WTC11 (cell line): ENCODE measurements at regions not wholly inside any gene's neighbourhood (a gene's known extent, or its start where the extent isn't known, plus 50 kb on each side); places are given as distances from the start of the nearest gene placed in this dataset.

Source experiments
- ATAC-seq: fragments of 200-7000 bp; cut with Tn5 transposase; 2 replicates; pipeline ENCODE4 v1.10.0; 2021; ENCODE audit warnings: mild to moderate bottlenecking, moderate library complexity
- CTCF ChIA-PET: fragments of 300-600 bp; sonication (Branson Sonifier 250); formaldehyde crosslinking; loops from one replicate; lab custom pipeline; 2021; ENCODE audit warnings: antibody characterized with exemption; lab: Charles Lee
- POLR2A ChIA-PET: fragments of 350-600 bp; sonication (Branson Sonifier 250); formaldehyde crosslinking; loops from one replicate; lab custom pipeline; 2021; ENCODE audit warnings: antibody characterized with exemption; lab: Charles Lee
- DNase-seq: peaks from one replicate; pipeline ENCODE4 v3.0.0; 2021; ENCODE audit warnings: low spot score
- H3K27ac Mint-ChIP-seq: 2 replicates; pipeline ENCODE4 v1.8.0; 2021; ENCODE audit warnings: mixed read lengths
- H3K27me3 Mint-ChIP-seq: 2 replicates; pipeline ENCODE4 v1.8.0; 2021; ENCODE audit warnings: low read depth, mild to moderate bottlenecking, moderate library complexity, mixed read lengths
- H3K36me3 Mint-ChIP-seq: 2 replicates; pipeline ENCODE4 v1.8.0; 2021; ENCODE audit warnings: mixed read lengths
- H3K4me1 Mint-ChIP-seq: 2 replicates; pipeline ENCODE4 v1.8.0; 2022; ENCODE audit warnings: mixed read lengths
- H3K4me3 Mint-ChIP-seq: 2 replicates; pipeline ENCODE4 v1.8.0; 2021; ENCODE audit warnings: mild to moderate bottlenecking, moderate library complexity, mixed read lengths
- H3K9me3 Mint-ChIP-seq: 2 replicates; pipeline ENCODE4 v1.8.0; 2021; ENCODE audit warnings: mixed read lengths
- ELF4 ChIP-seq: sonication (generic); formaldehyde crosslinking; IDR thresholded peaks from 2 replicates; pipeline ENCODE4 v1.8.1; 2022; ENCODE audit warnings: low read depth, mild to moderate bottlenecking, moderate library complexity, missing genetic modification reagents
- EMX1 ChIP-seq: fragments of 250-450 bp; sonication (Bioruptor Pico); IDR thresholded peaks from 2 replicates; pipeline ENCODE4 v1.8.0; 2021; ENCODE audit warnings: mild to moderate bottlenecking
- ESRRA ChIP-seq: sonication (generic); formaldehyde crosslinking; IDR thresholded peaks from 2 replicates; pipeline ENCODE4 v1.8.1; 2022; ENCODE audit warnings: mild to moderate bottlenecking, missing genetic modification reagents, borderline replicate concordance
- FOXJ3 ChIP-seq: sonication (generic); formaldehyde crosslinking; IDR thresholded peaks from 2 replicates; pipeline ENCODE4 v1.9.0; 2021; ENCODE audit warnings: missing genetic modification reagents, mild to moderate bottlenecking, borderline replicate concordance
- FOXP1 ChIP-seq: sonication (generic); formaldehyde crosslinking; IDR thresholded peaks from 2 replicates; pipeline ENCODE4 v1.8.0; 2022; ENCODE audit warnings: missing genetic modification reagents, mild to moderate bottlenecking, moderate library complexity, borderline replicate concordance
- FOXP4 ChIP-seq: sonication (generic); formaldehyde crosslinking; IDR thresholded peaks from 2 replicates; pipeline ENCODE4 v1.8.0; 2022; ENCODE audit warnings: mild to moderate bottlenecking, missing genetic modification reagents
- NFYB ChIP-seq: sonication (generic); formaldehyde crosslinking; conservative IDR thresholded peaks from 2 replicates; pipeline ENCODE4 v1.8.0; 2022; ENCODE audit warnings: low read depth, missing genetic modification reagents
- PREB ChIP-seq: sonication (generic); formaldehyde crosslinking; IDR thresholded peaks from 2 replicates; pipeline ENCODE4 v1.8.1; 2022; ENCODE audit warnings: mild to moderate bottlenecking, missing genetic modification reagents, moderate library complexity, borderline replicate concordance
- PRRX2 ChIP-seq: fragments of 250-450 bp; sonication (Bioruptor Pico); IDR thresholded peaks from 2 replicates; pipeline ENCODE4 v1.8.0; 2021; ENCODE audit warnings: mild to moderate bottlenecking
- ZNF263 ChIP-seq: sonication (generic); formaldehyde crosslinking; IDR thresholded peaks from 2 replicates; pipeline ENCODE4 v1.8.1; 2022; ENCODE audit warnings: low read depth, mild to moderate bottlenecking, moderate library complexity, missing genetic modification reagents
- ZNF416 ChIP-seq: fragments of 250-450 bp; sonication (Bioruptor Pico); IDR thresholded peaks from 2 replicates; pipeline ENCODE4 v1.9.0; 2021; ENCODE audit warnings: mild to moderate bottlenecking, inconsistent platforms
- ZNF423 ChIP-seq: fragments of 250-450 bp; sonication (Bioruptor Pico); IDR thresholded peaks from 2 replicates; pipeline ENCODE4 v2.1.2; 2022; ENCODE audit warnings: mild to moderate bottlenecking, moderate library complexity
- ZNF671 ChIP-seq: fragments of 250-450 bp; sonication (Bioruptor Pico); IDR thresholded peaks from 2 replicates; pipeline ENCODE4 v1.8.0; 2021; ENCODE audit warnings: mild to moderate bottlenecking
- TF ChIP-seq, protein P1 (sequence below): sonication (generic); formaldehyde crosslinking; IDR thresholded peaks from 2 replicates; pipeline ENCODE4 v1.8.0; 2022; ENCODE audit warnings: mild to moderate bottlenecking, missing genetic modification reagents
- TF ChIP-seq, protein P2 (sequence below): fragments of 250-450 bp; sonication (Bioruptor Pico); IDR thresholded peaks from 2 replicates; pipeline ENCODE4 v1.9.0; 2021; ENCODE audit warnings: mild to moderate bottlenecking
- TF ChIP-seq, protein P3 (sequence below): sonication (generic); formaldehyde crosslinking; IDR thresholded peaks from 2 replicates; pipeline ENCODE4 v1.8.0; 2022; ENCODE audit warnings: missing genetic modification reagents
- TF ChIP-seq, protein P4 (sequence below): sonication (generic); formaldehyde crosslinking; IDR thresholded peaks from 2 replicates; pipeline ENCODE4 v1.8.1; 2022; ENCODE audit warnings: missing genetic modification reagents, borderline replicate concordance

GRCh38 chr3:117471831-117472230, 762.3 kb downstream of the TUSC7 start:
- no peak for DNase-seq
- CTCF ChIA-PET: no interaction called here
- peaks cover 5% of the 10 kb centered on the region; the same call in 1 of the 2 replicates for H3K9me3 Mint-ChIP-seq
- H3K27ac Mint-ChIP-seq: no peak overlapping the region
- peaks cover 10% of the 10 kb centered on the region for H3K4me1 Mint-ChIP-seq
- ATAC-seq: no peak
- H3K27me3 Mint-ChIP-seq: no peaks in the 10 kb centered on the region
- POLR2A ChIA-PET: no interaction called here
- H3K36me3 Mint-ChIP-seq: no peaks in the 10 kb centered on the region
- H3K4me3 Mint-ChIP-seq: no peak overlapping the region
- no peak for TF ChIP-seq EMX1 (CRISPR knock-in tag)
- TF ChIP-seq, protein P1, sequence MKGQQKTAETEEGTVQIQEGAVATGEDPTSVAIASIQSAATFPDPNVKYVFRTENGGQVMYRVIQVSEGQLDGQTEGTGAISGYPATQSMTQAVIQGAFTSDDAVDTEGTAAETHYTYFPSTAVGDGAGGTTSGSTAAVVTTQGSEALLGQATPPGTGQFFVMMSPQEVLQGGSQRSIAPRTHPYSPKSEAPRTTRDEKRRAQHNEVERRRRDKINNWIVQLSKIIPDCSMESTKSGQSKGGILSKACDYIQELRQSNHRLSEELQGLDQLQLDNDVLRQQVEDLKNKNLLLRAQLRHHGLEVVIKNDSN (CRISPR knock-in tag): no peak
- TF ChIP-seq, all 79 proteins: peak for 0

- no peak for DNase-seq
- Mint-ChIP-seq H3K4me1 (peaks cover 10% of the 10 kb centered on the region), H3K27me3 (no peaks in the 10 kb centered on the region), H3K36me3 (no peaks in the 10 kb centered on the region), H3K4me3 (no peak overlapping the region), H3K9me3 (peaks cover 5% of the 10 kb centered on the region; the same call in 1 of the 2 replicates), H3K27ac (no peak overlapping the region)
- POLR2A ChIA-PET: no interaction called here
- CTCF ChIA-PET: no interaction called here
- no peak for TF ChIP-seq ELF4 (CRISPR knock-in tag)
- TF ChIP-seq, protein P2, sequence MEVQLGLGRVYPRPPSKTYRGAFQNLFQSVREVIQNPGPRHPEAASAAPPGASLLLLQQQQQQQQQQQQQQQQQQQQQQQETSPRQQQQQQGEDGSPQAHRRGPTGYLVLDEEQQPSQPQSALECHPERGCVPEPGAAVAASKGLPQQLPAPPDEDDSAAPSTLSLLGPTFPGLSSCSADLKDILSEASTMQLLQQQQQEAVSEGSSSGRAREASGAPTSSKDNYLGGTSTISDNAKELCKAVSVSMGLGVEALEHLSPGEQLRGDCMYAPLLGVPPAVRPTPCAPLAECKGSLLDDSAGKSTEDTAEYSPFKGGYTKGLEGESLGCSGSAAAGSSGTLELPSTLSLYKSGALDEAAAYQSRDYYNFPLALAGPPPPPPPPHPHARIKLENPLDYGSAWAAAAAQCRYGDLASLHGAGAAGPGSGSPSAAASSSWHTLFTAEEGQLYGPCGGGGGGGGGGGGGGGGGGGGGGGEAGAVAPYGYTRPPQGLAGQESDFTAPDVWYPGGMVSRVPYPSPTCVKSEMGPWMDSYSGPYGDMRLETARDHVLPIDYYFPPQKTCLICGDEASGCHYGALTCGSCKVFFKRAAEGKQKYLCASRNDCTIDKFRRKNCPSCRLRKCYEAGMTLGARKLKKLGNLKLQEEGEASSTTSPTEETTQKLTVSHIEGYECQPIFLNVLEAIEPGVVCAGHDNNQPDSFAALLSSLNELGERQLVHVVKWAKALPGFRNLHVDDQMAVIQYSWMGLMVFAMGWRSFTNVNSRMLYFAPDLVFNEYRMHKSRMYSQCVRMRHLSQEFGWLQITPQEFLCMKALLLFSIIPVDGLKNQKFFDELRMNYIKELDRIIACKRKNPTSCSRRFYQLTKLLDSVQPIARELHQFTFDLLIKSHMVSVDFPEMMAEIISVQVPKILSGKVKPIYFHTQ (CRISPR knock-in tag): no peak
- TF ChIP-seq FOXP1: no peak
- TF ChIP-seq PREB (CRISPR knock-in tag): no peak
- ATAC-seq: peak; percentile 67
Measured at GRCh38 chr3:117473981-117474538, 764.5 kb downstream of the TUSC7 start.

DNA sequence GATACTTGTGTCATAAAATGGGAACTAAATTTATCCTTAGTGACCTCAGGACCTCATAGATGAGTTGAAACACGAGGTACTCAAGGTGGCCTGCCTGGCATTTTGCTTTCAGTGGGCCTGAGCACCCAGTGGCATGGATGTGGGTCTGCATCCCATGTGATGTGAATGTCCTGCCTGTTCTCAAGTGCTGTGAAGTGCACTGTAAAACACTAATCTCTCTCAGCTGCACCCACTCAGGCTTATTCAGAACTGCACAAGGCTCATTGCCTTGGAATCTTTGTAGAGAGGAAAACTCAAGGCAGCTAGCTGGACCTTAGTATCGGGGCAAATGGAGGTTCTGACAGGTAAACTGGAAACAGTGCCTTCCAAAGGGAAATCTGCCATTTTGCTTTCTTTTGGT, 767.0 kb downstream of the TUSC7 start:
- ChIA-PET CTCF (no interaction called here), POLR2A (no interaction called here)
- no peak for DNase-seq
- Mint-ChIP-seq H3K36me3 (no peaks in the 10 kb centered on the region), H3K9me3 (peaks cover 5% of the 10 kb centered on the region; the same call in 1 of the 2 replicates), H3K4me1 (peaks cover 10% of the 10 kb centered on the region), H3K27ac (no peak overlapping the region), H3K4me3 (no peak overlapping the region), H3K27me3 (no peaks in the 10 kb centered on the region)
- no peak for ATAC-seq
- TF ChIP-seq ZNF423 (no peak), ZNF416 (CRISPR knock-in tag) (no peak), ZNF671 (CRISPR knock-in tag) (no peak), NFYB (no peak), ZNF263 (no peak), FOXJ3 (CRISPR knock-in tag) (no peak), PRRX2 (CRISPR knock-in tag) (no peak), FOXP4 (CRISPR knock-in tag) (no peak), ESRRA (CRISPR knock-in tag) (no peak)
- TF ChIP-seq, protein P3, sequence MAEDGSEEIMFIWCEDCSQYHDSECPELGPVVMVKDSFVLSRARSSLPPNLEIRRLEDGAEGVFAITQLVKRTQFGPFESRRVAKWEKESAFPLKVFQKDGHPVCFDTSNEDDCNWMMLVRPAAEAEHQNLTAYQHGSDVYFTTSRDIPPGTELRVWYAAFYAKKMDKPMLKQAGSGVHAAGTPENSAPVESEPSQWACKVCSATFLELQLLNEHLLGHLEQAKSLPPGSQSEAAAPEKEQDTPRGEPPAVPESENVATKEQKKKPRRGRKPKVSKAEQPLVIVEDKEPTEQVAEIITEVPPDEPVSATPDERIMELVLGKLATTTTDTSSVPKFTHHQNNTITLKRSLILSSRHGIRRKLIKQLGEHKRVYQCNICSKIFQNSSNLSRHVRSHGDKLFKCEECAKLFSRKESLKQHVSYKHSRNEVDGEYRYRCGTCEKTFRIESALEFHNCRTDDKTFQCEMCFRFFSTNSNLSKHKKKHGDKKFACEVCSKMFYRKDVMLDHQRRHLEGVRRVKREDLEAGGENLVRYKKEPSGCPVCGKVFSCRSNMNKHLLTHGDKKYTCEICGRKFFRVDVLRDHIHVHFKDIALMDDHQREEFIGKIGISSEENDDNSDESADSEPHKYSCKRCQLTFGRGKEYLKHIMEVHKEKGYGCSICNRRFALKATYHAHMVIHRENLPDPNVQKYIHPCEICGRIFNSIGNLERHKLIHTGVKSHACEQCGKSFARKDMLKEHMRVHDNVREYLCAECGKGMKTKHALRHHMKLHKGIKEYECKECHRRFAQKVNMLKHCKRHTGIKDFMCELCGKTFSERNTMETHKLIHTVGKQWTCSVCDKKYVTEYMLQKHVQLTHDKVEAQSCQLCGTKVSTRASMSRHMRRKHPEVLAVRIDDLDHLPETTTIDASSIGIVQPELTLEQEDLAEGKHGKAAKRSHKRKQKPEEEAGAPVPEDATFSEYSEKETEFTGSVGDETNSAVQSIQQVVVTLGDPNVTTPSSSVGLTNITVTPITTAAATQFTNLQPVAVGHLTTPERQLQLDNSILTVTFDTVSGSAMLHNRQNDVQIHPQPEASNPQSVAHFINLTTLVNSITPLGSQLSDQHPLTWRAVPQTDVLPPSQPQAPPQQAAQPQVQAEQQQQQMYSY: no peak
- TF ChIP-seq, protein P4, sequence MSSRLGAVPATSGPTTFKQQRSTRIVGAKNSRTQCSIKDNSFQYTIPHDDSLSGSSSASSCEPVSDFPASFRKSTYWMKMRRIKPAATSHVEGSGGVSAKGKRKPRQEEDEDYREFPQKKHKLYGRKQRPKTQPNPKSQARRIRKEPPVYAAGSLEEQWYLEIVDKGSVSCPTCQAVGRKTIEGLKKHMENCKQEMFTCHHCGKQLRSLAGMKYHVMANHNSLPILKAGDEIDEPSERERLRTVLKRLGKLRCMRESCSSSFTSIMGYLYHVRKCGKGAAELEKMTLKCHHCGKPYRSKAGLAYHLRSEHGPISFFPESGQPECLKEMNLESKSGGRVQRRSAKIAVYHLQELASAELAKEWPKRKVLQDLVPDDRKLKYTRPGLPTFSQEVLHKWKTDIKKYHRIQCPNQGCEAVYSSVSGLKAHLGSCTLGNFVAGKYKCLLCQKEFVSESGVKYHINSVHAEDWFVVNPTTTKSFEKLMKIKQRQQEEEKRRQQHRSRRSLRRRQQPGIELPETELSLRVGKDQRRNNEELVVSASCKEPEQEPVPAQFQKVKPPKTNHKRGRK: no peak
